GM23338 (cell line): ENCODE measurements at regions not wholly inside any gene's neighbourhood (a gene's known extent, or its start where the extent isn't known, plus 50 kb on each side); places are given as distances from the start of the nearest gene placed in this dataset.

Experiments
- ATAC-seq: fragments of 200-7000 bp; cut with Tn5 transposase; 3 replicates; pipeline ENCODE4 v1.9.1; 2020
- DNase-seq: peaks from one replicate; pipeline ENCODE4 v3.0.0-alpha.2; 2015; ENCODE audit warnings: low spot score
- H2AFZ ChIP-seq: fragments of 200-600 bp; sonication (generic); 2 replicates; pipeline ENCODE4 v1.8.0; 2016; ENCODE audit warnings: antibody characterized with exemption, mild to moderate bottlenecking, moderate library complexity
- H3F3A ChIP-seq: fragments of 200-600 bp; sonication (generic); replicated peaks from 2 replicates; pipeline ENCODE4 v1.8.0; 2017; ENCODE audit warnings: antibody characterized with exemption, mixed run types, low read depth
- H3K27ac ChIP-seq: fragments of 200-600 bp; sonication (generic); 2 replicates; pipeline ENCODE4 v1.6.1; 2016; ENCODE audit warnings: low read depth
- H3K27me3 ChIP-seq: fragments of 200-600 bp; sonication (generic); 2 replicates; pipeline ENCODE4 v1.8.0; 2016; ENCODE audit warnings: mild to moderate bottlenecking, mixed run types, moderate library complexity; ENCODE audit not compliant: insufficient read depth
- H3K36me3 ChIP-seq: fragments of 200-600 bp; sonication (generic); 2 replicates; pipeline ENCODE4 v1.8.0; 2016; ENCODE audit warnings: mild to moderate bottlenecking; ENCODE audit not compliant: insufficient read depth
- H3K4me1 ChIP-seq: fragments of 200-600 bp; sonication (generic); 2 replicates; pipeline ENCODE4 v1.8.0; 2016; ENCODE audit warnings: mild to moderate bottlenecking, moderate library complexity; ENCODE audit not compliant: insufficient read depth
- H3K4me2 ChIP-seq: fragments of 200-600 bp; sonication (generic); 2 replicates; pipeline ENCODE4 v1.7.1; 2017; ENCODE audit warnings: mixed run types
- H3K4me3 ChIP-seq: fragments of 200-600 bp; sonication (generic); 2 replicates; pipeline ENCODE4 v1.6.1; 2016; ENCODE audit warnings: mixed run types
- H3K79me2 ChIP-seq: fragments of 200-600 bp; sonication (generic); replicated peaks from 2 replicates; pipeline ENCODE4 v1.8.0; 2017; ENCODE audit warnings: mild to moderate bottlenecking; ENCODE audit not compliant: insufficient read depth
- H3K9me2 ChIP-seq: fragments of 200-600 bp; sonication (generic); 2 replicates; pipeline ENCODE4 v1.8.0; 2017; ENCODE audit not compliant: insufficient read depth
- H4K20me1 ChIP-seq: fragments of 200-600 bp; sonication (generic); replicated peaks from 2 replicates; pipeline ENCODE4 v1.8.0; 2017; ENCODE audit warnings: mild to moderate bottlenecking; ENCODE audit not compliant: insufficient read depth
- H3K27ac Mint-ChIP-seq: 2 replicates; pipeline ENCODE4 v1.8.0; 2020; ENCODE audit warnings: inconsistent platforms, mild to moderate bottlenecking, moderate library complexity, mixed read lengths
- H3K27me3 Mint-ChIP-seq: 3 replicates; pipeline ENCODE4 v1.8.0; 2022; ENCODE audit warnings: low read depth, mild to moderate bottlenecking, moderate library complexity, mixed read lengths, inconsistent platforms; ENCODE audit not compliant: insufficient read depth, poor library complexity
- H3K36me3 Mint-ChIP-seq: 3 replicates; pipeline ENCODE4 v1.8.0; 2021; ENCODE audit warnings: low read depth, mild to moderate bottlenecking, inconsistent platforms, moderate library complexity, mixed read lengths
- H3K4me1 Mint-ChIP-seq: 3 replicates; pipeline ENCODE4 v1.8.0; 2020; ENCODE audit warnings: mild to moderate bottlenecking, inconsistent platforms, mixed read lengths
- H3K4me3 Mint-ChIP-seq: 3 replicates; pipeline ENCODE4 v1.8.0; 2021; ENCODE audit warnings: moderate library complexity, mild to moderate bottlenecking, inconsistent platforms, mixed read lengths
- H3K9me3 Mint-ChIP-seq: 3 replicates; pipeline ENCODE4 v1.8.0; 2020; ENCODE audit warnings: moderate library complexity, mild to moderate bottlenecking, inconsistent platforms, mixed read lengths
- CREB1 ChIP-seq: fragments of 250-450 bp; sonication (Bioruptor Pico); IDR thresholded peaks from 2 replicates; pipeline ENCODE4 v1.5.0; 2020; ENCODE audit warnings: low read depth, mild to moderate bottlenecking, moderate library complexity
- EZH2 ChIP-seq: fragments of 200-600 bp; sonication (generic); IDR thresholded peaks from one replicate; pipeline ENCODE4 v1.8.0; 2017; ENCODE audit warnings: antibody characterized with exemption, mild to moderate bottlenecking, low read depth; ENCODE audit not compliant: unreplicated experiment
- EZH2phosphoT487 ChIP-seq: fragments of 200-600 bp; sonication (generic); IDR thresholded peaks from one replicate; pipeline ENCODE4 v1.8.1; 2018; ENCODE audit warnings: antibody characterized with exemption; ENCODE audit not compliant: unreplicated experiment
- JUNB ChIP-seq: IDR thresholded peaks from one replicate; pipeline ENCODE4 v1.6.1; 2016; ENCODE audit warnings: antibody characterized with exemption; ENCODE audit not compliant: unreplicated experiment
- NANOG ChIP-seq: IDR thresholded peaks from 2 replicates; pipeline ENCODE4 v1.6.1; 2016; ENCODE audit warnings: antibody characterized with exemption, borderline replicate concordance
- POLR2AphosphoS5 ChIP-seq: IDR thresholded peaks from 2 replicates; pipeline ENCODE4 v1.6.1; 2016; ENCODE audit warnings: antibody characterized with exemption, low read depth
- STAT1 ChIP-seq: IDR thresholded peaks from one replicate; pipeline ENCODE4 v1.6.1; 2016; ENCODE audit warnings: antibody characterized with exemption; ENCODE audit not compliant: unreplicated experiment
- ZNF114 ChIP-seq: fragments of 250-450 bp; sonication (Bioruptor Pico); IDR thresholded peaks from 2 replicates; pipeline ENCODE4 v1.5.0; 2020; ENCODE audit warnings: mild to moderate bottlenecking, moderate library complexity
- ZNF331 ChIP-seq: fragments of 250-450 bp; sonication (Bioruptor Pico); IDR thresholded peaks from 2 replicates; pipeline ENCODE4 v1.5.0; 2020; ENCODE audit warnings: low read depth, mild to moderate bottlenecking, moderate library complexity
- ZNF462 ChIP-seq: fragments of 250-450 bp; sonication (Bioruptor Pico); IDR thresholded peaks from 2 replicates; pipeline ENCODE4 v1.5.0; 2020; ENCODE audit warnings: mild to moderate bottlenecking, moderate library complexity
- TF ChIP-seq, protein P1 (sequence below): IDR thresholded peaks from 2 replicates; pipeline ENCODE4 v1.6.1; 2016; ENCODE audit warnings: antibody characterized with exemption
- TF ChIP-seq, protein P2 (sequence below): IDR thresholded peaks from one replicate; pipeline ENCODE4 v1.6.1; 2018; ENCODE audit warnings: antibody characterized with exemption; ENCODE audit not compliant: unreplicated experiment
- TF ChIP-seq, protein P3 (sequence below), 2 experiments: fragments of 200-600 bp in 1 of 2; sonication (generic) in 1 of 2; conservative IDR thresholded peaks; 2 replicates each; pipeline versions ENCODE4 v1.5.1 to v1.6.1; 2016 to 2017; ENCODE audit warnings: antibody characterized with exemption in 2 of 2, low read depth in 2 of 2, mild to moderate bottlenecking in 2 of 2, moderate library complexity in 1 of 2

DNA sequence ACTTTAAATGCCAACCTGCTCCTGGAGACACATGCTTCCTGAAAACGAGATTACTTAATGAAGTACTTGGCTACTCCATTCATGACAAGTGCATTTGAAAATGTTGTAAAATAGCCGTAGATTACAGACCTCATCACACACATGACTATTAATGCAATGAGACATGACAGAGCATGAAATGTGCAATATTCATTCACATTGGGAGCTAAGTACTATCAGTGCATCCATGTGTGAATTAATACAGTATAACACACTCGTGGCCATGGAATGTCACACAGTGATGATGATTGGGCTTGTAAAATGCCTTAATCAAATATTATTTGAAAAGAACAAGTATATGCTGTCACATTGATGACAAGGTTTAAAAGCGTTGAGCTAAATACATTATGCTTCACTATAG, 407.0 kb downstream of the AMY1C start:
- TF ChIP-seq EZH2phosphoT487 (no peak), CREB1 (CRISPR knock-in tag) (no peak), STAT1 (no peak), POLR2AphosphoS5 (no peak), JUNB (no peak), EZH2 (no peak), ZNF331 (no peak), NANOG (no peak), ZNF114 (CRISPR knock-in tag) (no peak), ZNF462 (CRISPR knock-in tag) (no peak)
- TF ChIP-seq, protein P1, sequence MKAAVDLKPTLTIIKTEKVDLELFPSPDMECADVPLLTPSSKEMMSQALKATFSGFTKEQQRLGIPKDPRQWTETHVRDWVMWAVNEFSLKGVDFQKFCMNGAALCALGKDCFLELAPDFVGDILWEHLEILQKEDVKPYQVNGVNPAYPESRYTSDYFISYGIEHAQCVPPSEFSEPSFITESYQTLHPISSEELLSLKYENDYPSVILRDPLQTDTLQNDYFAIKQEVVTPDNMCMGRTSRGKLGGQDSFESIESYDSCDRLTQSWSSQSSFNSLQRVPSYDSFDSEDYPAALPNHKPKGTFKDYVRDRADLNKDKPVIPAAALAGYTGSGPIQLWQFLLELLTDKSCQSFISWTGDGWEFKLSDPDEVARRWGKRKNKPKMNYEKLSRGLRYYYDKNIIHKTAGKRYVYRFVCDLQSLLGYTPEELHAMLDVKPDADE: no peak
- TF ChIP-seq, protein P2, sequence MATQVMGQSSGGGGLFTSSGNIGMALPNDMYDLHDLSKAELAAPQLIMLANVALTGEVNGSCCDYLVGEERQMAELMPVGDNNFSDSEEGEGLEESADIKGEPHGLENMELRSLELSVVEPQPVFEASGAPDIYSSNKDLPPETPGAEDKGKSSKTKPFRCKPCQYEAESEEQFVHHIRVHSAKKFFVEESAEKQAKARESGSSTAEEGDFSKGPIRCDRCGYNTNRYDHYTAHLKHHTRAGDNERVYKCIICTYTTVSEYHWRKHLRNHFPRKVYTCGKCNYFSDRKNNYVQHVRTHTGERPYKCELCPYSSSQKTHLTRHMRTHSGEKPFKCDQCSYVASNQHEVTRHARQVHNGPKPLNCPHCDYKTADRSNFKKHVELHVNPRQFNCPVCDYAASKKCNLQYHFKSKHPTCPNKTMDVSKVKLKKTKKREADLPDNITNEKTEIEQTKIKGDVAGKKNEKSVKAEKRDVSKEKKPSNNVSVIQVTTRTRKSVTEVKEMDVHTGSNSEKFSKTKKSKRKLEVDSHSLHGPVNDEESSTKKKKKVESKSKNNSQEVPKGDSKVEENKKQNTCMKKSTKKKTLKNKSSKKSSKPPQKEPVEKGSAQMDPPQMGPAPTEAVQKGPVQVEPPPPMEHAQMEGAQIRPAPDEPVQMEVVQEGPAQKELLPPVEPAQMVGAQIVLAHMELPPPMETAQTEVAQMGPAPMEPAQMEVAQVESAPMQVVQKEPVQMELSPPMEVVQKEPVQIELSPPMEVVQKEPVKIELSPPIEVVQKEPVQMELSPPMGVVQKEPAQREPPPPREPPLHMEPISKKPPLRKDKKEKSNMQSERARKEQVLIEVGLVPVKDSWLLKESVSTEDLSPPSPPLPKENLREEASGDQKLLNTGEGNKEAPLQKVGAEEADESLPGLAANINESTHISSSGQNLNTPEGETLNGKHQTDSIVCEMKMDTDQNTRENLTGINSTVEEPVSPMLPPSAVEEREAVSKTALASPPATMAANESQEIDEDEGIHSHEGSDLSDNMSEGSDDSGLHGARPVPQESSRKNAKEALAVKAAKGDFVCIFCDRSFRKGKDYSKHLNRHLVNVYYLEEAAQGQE: no peak
- TF ChIP-seq, protein P3, sequence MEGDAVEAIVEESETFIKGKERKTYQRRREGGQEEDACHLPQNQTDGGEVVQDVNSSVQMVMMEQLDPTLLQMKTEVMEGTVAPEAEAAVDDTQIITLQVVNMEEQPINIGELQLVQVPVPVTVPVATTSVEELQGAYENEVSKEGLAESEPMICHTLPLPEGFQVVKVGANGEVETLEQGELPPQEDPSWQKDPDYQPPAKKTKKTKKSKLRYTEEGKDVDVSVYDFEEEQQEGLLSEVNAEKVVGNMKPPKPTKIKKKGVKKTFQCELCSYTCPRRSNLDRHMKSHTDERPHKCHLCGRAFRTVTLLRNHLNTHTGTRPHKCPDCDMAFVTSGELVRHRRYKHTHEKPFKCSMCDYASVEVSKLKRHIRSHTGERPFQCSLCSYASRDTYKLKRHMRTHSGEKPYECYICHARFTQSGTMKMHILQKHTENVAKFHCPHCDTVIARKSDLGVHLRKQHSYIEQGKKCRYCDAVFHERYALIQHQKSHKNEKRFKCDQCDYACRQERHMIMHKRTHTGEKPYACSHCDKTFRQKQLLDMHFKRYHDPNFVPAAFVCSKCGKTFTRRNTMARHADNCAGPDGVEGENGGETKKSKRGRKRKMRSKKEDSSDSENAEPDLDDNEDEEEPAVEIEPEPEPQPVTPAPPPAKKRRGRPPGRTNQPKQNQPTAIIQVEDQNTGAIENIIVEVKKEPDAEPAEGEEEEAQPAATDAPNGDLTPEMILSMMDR (conservative IDR thresholded peaks at IDR 0.05; ENCODE audit: low read depth in 2 of 2): no peak
- no peak overlapping the region for H2AFZ ChIP-seq
- ATAC-seq: no peak

More for the DNA sequence above, 407.0 kb downstream of the AMY1C start:
- no peaks in the 10 kb centered on the region for H3K36me3 ChIP-seq
- no peak for DNase-seq
- Mint-ChIP-seq H3K36me3 (no peaks in the 10 kb centered on the region), H3K4me1 (no peaks in the 10 kb centered on the region), H3K9me3 (peaks cover 5% of the 10 kb centered on the region; the same call in 2 of the 3 replicates), H3K27me3 (no peaks in the 10 kb centered on the region), H3K4me3 (no peak overlapping the region), H3K27ac (no peak overlapping the region)
- no peak overlapping the region for H3K4me2 ChIP-seq
- H3F3A ChIP-seq: no peaks in the 10 kb centered on the region
- no peak overlapping the region for H3K4me3 ChIP-seq
- no peaks in the 10 kb centered on the region for H3K79me2 ChIP-seq
- no peaks in the 10 kb centered on the region for H4K20me1 ChIP-seq
- H3K4me1 ChIP-seq: no peaks in the 10 kb centered on the region
- H3K9me2 ChIP-seq: no peaks in the 10 kb centered on the region
- no peaks in the 10 kb centered on the region for H3K27me3 ChIP-seq
- H3K27ac ChIP-seq: no peak overlapping the region
